Neural progenitor cell (in vitro differentiated cells): ENCODE measurements at regions not wholly inside any gene's neighbourhood (a gene's known extent, or its start where the extent isn't known, plus 50 kb on each side); places are given as distances from the start of the nearest gene placed in this dataset.

Experiments used
- DNase-seq: peaks from one replicate; pipeline ENCODE4 v3.0.0-alpha.2; 2016; ENCODE audit warnings: low spot score
- H2AFZ ChIP-seq: fragments of 200-600 bp; sonication (generic); replicated peaks from 2 replicates; pipeline ENCODE4 v1.6.1; 2016; ENCODE audit warnings: antibody characterized with exemption
- H3F3A ChIP-seq: fragments of 200-600 bp; sonication (generic); 2 replicates; pipeline ENCODE4 v1.6.1; 2016; ENCODE audit warnings: antibody characterized with exemption, low read depth
- H3K27ac ChIP-seq: fragments of 200-600 bp; sonication (generic); 2 replicates; pipeline ENCODE4 v1.5.1; 2016; ENCODE audit warnings: mild to moderate bottlenecking
- H3K27me3 ChIP-seq: fragments of 200-600 bp; sonication (generic); 2 replicates; pipeline ENCODE4 v1.6.1; 2016; ENCODE audit warnings: mild to moderate bottlenecking, moderate library complexity
- H3K36me3 ChIP-seq: fragments of 200-600 bp; sonication (generic); 2 replicates; pipeline ENCODE4 v1.5.1; 2016
- H3K4me1 ChIP-seq: fragments of 200-600 bp; sonication (generic); 2 replicates; pipeline ENCODE4 v1.6.1; 2016; ENCODE audit warnings: mixed run types
- H3K4me2 ChIP-seq: fragments of 200-600 bp; sonication (generic); 2 replicates; pipeline ENCODE4 v1.6.1; 2016
- H3K4me3 ChIP-seq: fragments of 200-600 bp; sonication (generic); 2 replicates; pipeline ENCODE4 v1.5.1; 2016
- H3K79me2 ChIP-seq: fragments of 200-600 bp; sonication (generic); 2 replicates; pipeline ENCODE4 v1.6.1; 2016; ENCODE audit warnings: low read depth
- H3K9ac ChIP-seq: fragments of 200-600 bp; sonication (generic); 2 replicates; pipeline ENCODE4 v1.6.1; 2016
- H3K9me3 ChIP-seq: fragments of 200-600 bp; sonication (generic); 2 replicates; pipeline ENCODE4 v1.5.1; 2016; ENCODE audit warnings: low read depth
- H4K20me1 ChIP-seq: fragments of 200-600 bp; sonication (generic); 2 replicates; pipeline ENCODE4 v1.6.1; 2016; ENCODE audit warnings: low read depth
- H3K27ac Mint-ChIP-seq: 3 replicates; pipeline ENCODE4 v1.8.0; 2021; ENCODE audit warnings: mixed read lengths
- H3K27me3 Mint-ChIP-seq: 2 replicates; pipeline ENCODE4 v1.8.0; 2022; ENCODE audit warnings: low read depth, mild to moderate bottlenecking, inconsistent platforms, moderate library complexity, mixed read lengths; ENCODE audit not compliant: insufficient read depth
- H3K36me3 Mint-ChIP-seq: 3 replicates; pipeline ENCODE4 v1.8.0; 2021; ENCODE audit warnings: mixed read lengths
- H3K4me1 Mint-ChIP-seq: 3 replicates; pipeline ENCODE4 v1.8.0; 2021; ENCODE audit warnings: mixed read lengths
- H3K4me3 Mint-ChIP-seq: 3 replicates; pipeline ENCODE4 v1.8.0; 2021; ENCODE audit warnings: mild to moderate bottlenecking, moderate library complexity, mixed read lengths
- H3K9me3 Mint-ChIP-seq: 3 replicates; pipeline ENCODE4 v1.8.0; 2020; ENCODE audit warnings: mixed read lengths
- CTCF ChIP-seq: fragments of 200-600 bp; sonication (generic); IDR thresholded peaks from 2 replicates; pipeline ENCODE4 v1.5.1; 2017; ENCODE audit warnings: antibody characterized with exemption, mild to moderate bottlenecking
- EZH2 ChIP-seq: fragments of 200-600 bp; sonication (generic); IDR thresholded peaks from 2 replicates; pipeline ENCODE4 v1.6.1; 2017; ENCODE audit warnings: antibody characterized with exemption, mild to moderate bottlenecking, moderate library complexity
- EZH2phosphoT487 ChIP-seq: fragments of 200-600 bp; sonication (generic); IDR thresholded peaks from 2 replicates; pipeline ENCODE4 v1.6.1; 2017; ENCODE audit warnings: antibody characterized with exemption

GRCh38 chr1:229758101-229759036 is 132.3 kb downstream of the URB2 start:
- no peak overlapping the region for H3K4me3 Mint-ChIP-seq

DNA sequence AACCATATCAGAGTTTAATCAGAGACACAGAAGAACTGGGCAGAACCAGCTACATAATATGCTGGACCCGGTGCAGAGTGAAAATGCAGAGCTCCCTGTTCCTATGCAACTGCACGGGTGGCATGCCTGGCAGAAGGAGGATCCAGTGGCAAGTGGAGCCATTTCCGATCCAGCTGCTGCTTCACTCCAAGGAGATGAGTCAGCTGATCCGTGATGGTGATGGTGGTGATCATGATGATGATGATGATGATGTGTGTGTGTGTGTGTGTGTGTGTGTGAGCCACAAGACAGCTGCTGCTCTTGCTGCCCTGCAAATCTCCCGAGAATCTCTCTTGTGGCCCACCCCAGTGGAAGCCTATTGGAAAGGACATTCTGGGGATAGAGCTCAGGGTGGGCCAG is 133.0 kb downstream of the URB2 start:
- Mint-ChIP-seq H3K9me3 (peaks cover 3% of the 10 kb centered on the region), H3K27me3 (peaks cover 4% of the 10 kb centered on the region), H3K4me1 (peaks cover 3% of the 10 kb centered on the region), H3K36me3 (no peaks in the 10 kb centered on the region), H3K4me3 (no peak overlapping the region), H3K27ac (no peak overlapping the region)
- no peak overlapping the region for H2AFZ ChIP-seq
- no peaks in the 10 kb centered on the region for H3K9me3 ChIP-seq
- no peak overlapping the region for H3K27ac ChIP-seq
- no peaks in the 10 kb centered on the region for H3K27me3 ChIP-seq
- DNase-seq, result no peak
- no peak overlapping the region for H3K4me2 ChIP-seq
- no peaks in the 10 kb centered on the region for H3K36me3 ChIP-seq
- H3K79me2 ChIP-seq, result no peaks in the 10 kb centered on the region
- H3K9ac ChIP-seq, result no peak overlapping the region
- no peak for TF ChIP-seq CTCF
- no peak for TF ChIP-seq EZH2
- TF ChIP-seq EZH2phosphoT487, result no peak
- no peaks in the 10 kb centered on the region for H3F3A ChIP-seq
- no peak overlapping the region for H3K4me3 ChIP-seq
- H3K4me1 ChIP-seq, result no peaks in the 10 kb centered on the region
- H4K20me1 ChIP-seq, result no peaks in the 10 kb centered on the region

More at GRCh38 chr1:229758101-229759036, 132.3 kb downstream of the URB2 start:
- H3K4me1 ChIP-seq, result no peaks in the 10 kb centered on the region
- Mint-ChIP-seq H3K27me3 (peaks cover 4% of the 10 kb centered on the region), H3K36me3 (no peaks in the 10 kb centered on the region), H3K9me3 (peaks cover 3% of the 10 kb centered on the region), H3K27ac (no peak overlapping the region), H3K4me1 (peaks cover 3% of the 10 kb centered on the region)
- TF ChIP-seq EZH2phosphoT487 (no peak), CTCF (no peak), EZH2 (no peak)
- H4K20me1 ChIP-seq, result no peaks in the 10 kb centered on the region
- H3K4me3 ChIP-seq, result no peak overlapping the region
- no peak overlapping the region for H2AFZ ChIP-seq
- H3K79me2 ChIP-seq, result no peaks in the 10 kb centered on the region
- H3K9ac ChIP-seq, result no peak overlapping the region
- no peak overlapping the region for H3K4me2 ChIP-seq
- no peaks in the 10 kb centered on the region for H3K9me3 ChIP-seq
- DNase-seq, result no peak
- H3F3A ChIP-seq, result no peaks in the 10 kb centered on the region
- no peak overlapping the region for H3K27ac ChIP-seq
- H3K36me3 ChIP-seq, result no peaks in the 10 kb centered on the region
- H3K27me3 ChIP-seq, result no peaks in the 10 kb centered on the region

DNA sequence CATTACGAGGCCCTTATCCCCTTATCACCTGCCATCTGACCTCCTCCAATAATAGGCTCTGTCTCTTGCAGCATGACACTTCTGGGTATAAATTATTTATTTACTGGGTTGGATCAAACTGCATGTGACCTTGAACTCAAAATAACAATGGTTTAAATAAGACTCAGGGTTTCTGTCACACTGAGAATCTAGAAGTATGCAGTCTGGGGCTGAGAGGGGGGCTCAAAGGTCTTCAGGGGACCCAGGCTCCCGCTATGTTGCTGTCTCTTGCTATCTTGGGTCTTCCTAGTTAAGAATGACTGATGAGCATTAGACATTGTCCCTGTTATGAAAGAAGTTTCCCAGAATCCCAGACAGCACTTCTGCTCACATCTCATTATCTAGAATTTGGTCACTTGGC is 133.5 kb downstream of the URB2 start:
- no peaks in the 10 kb centered on the region for H3K9me3 ChIP-seq
- H3K36me3 Mint-ChIP-seq, result no peaks in the 10 kb centered on the region
- no peak overlapping the region for H3K9ac ChIP-seq
- no peaks in the 10 kb centered on the region for H4K20me1 ChIP-seq
- no peaks in the 10 kb centered on the region for H3K79me2 ChIP-seq
- H3K27me3 ChIP-seq, result no peaks in the 10 kb centered on the region
- no peak overlapping the region for H2AFZ ChIP-seq
- no peak overlapping the region for H3K4me2 ChIP-seq
- peaks cover 4% of the 10 kb centered on the region for H3K27me3 Mint-ChIP-seq
- no peak overlapping the region for H3K27ac ChIP-seq
- no peak overlapping the region for H3K27ac Mint-ChIP-seq
- DNase-seq, result no peak
- no peaks in the 10 kb centered on the region for H3K9me3 Mint-ChIP-seq
- no peaks in the 10 kb centered on the region for H3K36me3 ChIP-seq
- no peaks in the 10 kb centered on the region for H3K4me1 Mint-ChIP-seq
- H3F3A ChIP-seq, result no peaks in the 10 kb centered on the region
- H3K4me3 Mint-ChIP-seq, result no peak overlapping the region
- TF ChIP-seq EZH2 (no peak), CTCF (no peak), EZH2phosphoT487 (no peak)
- H3K4me3 ChIP-seq, result no peak overlapping the region
- H3K4me1 ChIP-seq, result no peaks in the 10 kb centered on the region
